Liver (tissue), 8 donors: ENCODE measurements at regions not wholly inside any gene's neighbourhood (a gene's known extent, or its start where the extent isn't known, plus 50 kb on each side); places are given as distances from the start of the nearest gene placed in this dataset.

Experiments used
- DNase-seq: peaks from one replicate; pipeline ENCODE4 v3.0.0-alpha.2; 2017; ENCODE audit warnings: low spot score
- H3K27ac ChIP-seq, 2 donors: one replicate each; pipeline ENCODE4 v1.7.0; 2013; ENCODE audit warnings: inconsistent platforms in 2 of 2, low read length in 2 of 2, control low read depth in 1 of 2, low read depth in 1 of 2, mild to moderate bottlenecking in 1 of 2
- H3K27me3 ChIP-seq, 4 donors: one replicate each; pipeline versions ENCODE4 v1.6.1 to v1.7.0; 2013; ENCODE audit warnings: low read length in 3 of 4, inconsistent platforms in 1 of 4, mild to moderate bottlenecking in 1 of 4, moderate library complexity in 1 of 4; ENCODE audit not compliant: control insufficient read depth in 4 of 4, insufficient read depth in 4 of 4
- H3K36me3 ChIP-seq, 4 donors: one replicate each; pipeline versions ENCODE4 v1.6.1 to v1.7.0; 2013; ENCODE audit warnings: low read length in 3 of 4, mild to moderate bottlenecking in 3 of 4, low read depth in 1 of 4, moderate library complexity in 1 of 4; ENCODE audit not compliant: control insufficient read depth in 4 of 4, insufficient read depth in 3 of 4
- H3K4me1 ChIP-seq, 4 donors: one replicate each; pipeline versions ENCODE4 v1.6.1 to v1.7.0; 2013; ENCODE audit warnings: low read length in 3 of 4, mild to moderate bottlenecking in 3 of 4, moderate library complexity in 1 of 4; ENCODE audit not compliant: control insufficient read depth in 4 of 4, insufficient read depth in 4 of 4
- H3K4me3 ChIP-seq, 3 donors: one replicate each; pipeline versions ENCODE4 v1.6.1 to v1.7.0; 2013; ENCODE audit warnings: low read length in 3 of 3, control low read depth in 1 of 3, low read depth in 1 of 3, mild to moderate bottlenecking in 1 of 3
- H3K9ac ChIP-seq, 2 donors: one replicate each; pipeline ENCODE4 v1.7.0; 2013; ENCODE audit warnings: low read length in 2 of 2, mild to moderate bottlenecking in 2 of 2, moderate library complexity in 2 of 2, control low read depth in 1 of 2, low read depth in 1 of 2
- H3K9me3 ChIP-seq, 4 donors: one replicate each; pipeline versions ENCODE4 v1.6.1 to v1.7.0; 2013; ENCODE audit warnings: low read length in 3 of 4; ENCODE audit not compliant: control insufficient read depth in 4 of 4
- ATF3 ChIP-seq: IDR thresholded peaks from 2 replicates; pipeline ENCODE4 v1.6.1; 2016; ENCODE audit warnings: antibody characterized with exemption
- CTCF ChIP-seq: fragments of 150-350 bp; IDR thresholded peaks from 2 replicates; pipeline ENCODE4 v1.5.1; 2017; ENCODE audit warnings: improper control_type of control experiment, low read depth, low read length; ENCODE audit not compliant: missing input control
- EGR1 ChIP-seq, 2 donors: IDR thresholded peaks; 2 replicates each; pipeline ENCODE4 v1.6.1; 2016 to 2018; ENCODE audit warnings: antibody characterized with exemption in 2 of 2, low read depth in 2 of 2
- FOXA1 ChIP-seq: IDR thresholded peaks from 2 replicates; pipeline ENCODE4 v1.6.1; 2016; ENCODE audit warnings: antibody characterized with exemption
- FOXA2 ChIP-seq: IDR thresholded peaks from 2 replicates; pipeline ENCODE4 v1.6.1; 2016; ENCODE audit warnings: antibody characterized with exemption
- GABPA ChIP-seq, 2 donors: IDR thresholded peaks in 1 of 2; conservative IDR thresholded peaks in 1 of 2; 2 replicates each; pipeline ENCODE4 v1.6.1; 2016; ENCODE audit warnings: antibody characterized with exemption in 2 of 2, mild to moderate bottlenecking in 1 of 2, moderate library complexity in 1 of 2
- HNF4A ChIP-seq, 2 donors: conservative IDR thresholded peaks; 2 replicates each; pipeline ENCODE4 v1.6.1; 2016; ENCODE audit warnings: antibody characterized with exemption in 2 of 2, mild to moderate bottlenecking in 2 of 2
- HNF4G ChIP-seq: IDR thresholded peaks from 2 replicates; pipeline ENCODE4 v1.6.1; 2016; ENCODE audit warnings: antibody characterized with exemption
- JUND ChIP-seq, 2 donors: IDR thresholded peaks; 2 replicates each; pipeline ENCODE4 v1.6.1; 2016; ENCODE audit warnings: antibody characterized with exemption in 2 of 2
- MAX ChIP-seq: IDR thresholded peaks from 2 replicates; pipeline ENCODE4 v1.6.1; 2016; ENCODE audit warnings: antibody characterized with exemption
- NR2F2 ChIP-seq: IDR thresholded peaks from 2 replicates; pipeline ENCODE4 v1.6.1; 2016; ENCODE audit warnings: antibody characterized with exemption
- RAD21 ChIP-seq, 2 donors: IDR thresholded peaks; 2 replicates each; pipeline ENCODE4 v1.6.1; 2016; ENCODE audit warnings: antibody characterized with exemption in 2 of 2, mild to moderate bottlenecking in 2 of 2
- REST ChIP-seq: IDR thresholded peaks from 2 replicates; pipeline ENCODE4 v1.6.1; 2016; ENCODE audit warnings: antibody characterized with exemption, mild to moderate bottlenecking
- RXRA ChIP-seq, 2 donors: IDR thresholded peaks; 2 replicates each; pipeline ENCODE4 v1.6.1; 2017 to 2018; ENCODE audit warnings: antibody characterized with exemption in 2 of 2, mild to moderate bottlenecking in 1 of 2
- SP1 ChIP-seq: IDR thresholded peaks from 2 replicates; pipeline ENCODE4 v1.6.1; 2018; ENCODE audit warnings: antibody characterized with exemption, mild to moderate bottlenecking
- TAF1 ChIP-seq: conservative IDR thresholded peaks from 2 replicates; pipeline ENCODE4 v1.6.1; 2016; ENCODE audit warnings: antibody characterized with exemption, mild to moderate bottlenecking
- YY1 ChIP-seq: IDR thresholded peaks from 2 replicates; pipeline ENCODE4 v1.6.1; 2016; ENCODE audit warnings: antibody characterized with exemption, mild to moderate bottlenecking
- ZBTB33 ChIP-seq: IDR thresholded peaks from 2 replicates; pipeline ENCODE4 v1.6.1; 2016; ENCODE audit warnings: antibody characterized with exemption
- WGBS: extraction: QIAGEN DNeasy Blood & Tissue Kit; methylation state at CpG from one replicate; pipeline ENCODE4 v1.1.7; 2013; 5-methylcytosine and 5-hydroxymethylcytosine counted together
- donor health status: healthy.
- donor health status: healthy.
- donor health status: healthy.
- donor health status: healthy.
- donor health status: healthy.

- Histone ChIP-seq H3K4me3 (no peak overlapping the region), H3K27me3 (no peaks in the 10 kb centered on the region), H3K9me3 (no peaks in the 10 kb centered on the region), H3K27ac (no peak overlapping the region), H3K9ac (no peak overlapping the region), H3K36me3 (no peaks in the 10 kb centered on the region), H3K4me1 (peaks cover 0 to 45% (median 35%) of the 10 kb centered on the region in 4 donors)
- TF ChIP-seq ZBTB33 (no peak), TAF1 (no peak), RXRA (IDR thresholded peaks at IDR 0.05) (no peak), GABPA (IDR thresholded peaks at IDR 0.05 in 1 of 2, conservative IDR thresholded peaks at IDR 0.05 in 1 of 2) (no peak), SP1 (no peak), HNF4A (conservative IDR thresholded peaks at IDR 0.05) (no peak), MAX (no peak), NR2F2 (no peak), HNF4G (no peak), FOXA2 (no peak)
- 90% methylated on average over 3 of the region's 3 CpGs for WGBS
- no peak for DNase-seq
Measured at GRCh38 chr12:123100882-123101281, 50.0 kb downstream of the PITPNM2 start.

- Histone ChIP-seq H3K9me3 (no peaks in the 10 kb centered on the region), H3K27me3 (no peaks in the 10 kb centered on the region), H3K36me3 (no peaks in the 10 kb centered on the region), H3K27ac (no peak overlapping the region), H3K4me1 (peaks cover 4 to 45% (median 35%) of the 10 kb centered on the region in 4 donors), H3K4me3 (no peak overlapping the region), H3K9ac (no peak overlapping the region)
- no peak for DNase-seq
- 98% methylated on average over 9 of the region's 9 CpGs for WGBS
- TF ChIP-seq EGR1 (IDR thresholded peaks at IDR 0.05; ENCODE audit: low read depth in 2 of 2): no peak
- TF ChIP-seq TAF1: no peak
- TF ChIP-seq NR2F2: no peak
- TF ChIP-seq RAD21 (IDR thresholded peaks at IDR 0.05): no peak
- no peak for TF ChIP-seq REST
- no peak for TF ChIP-seq MAX
- no peak for TF ChIP-seq FOXA2
- TF ChIP-seq YY1: no peak
- no peak for TF ChIP-seq SP1
- no peak for TF ChIP-seq HNF4G
- no peak for TF ChIP-seq JUND (IDR thresholded peaks at IDR 0.05)
- no peak for TF ChIP-seq CTCF
- TF ChIP-seq ZBTB33: no peak
- no peak for TF ChIP-seq GABPA (IDR thresholded peaks at IDR 0.05 in 1 of 2, conservative IDR thresholded peaks at IDR 0.05 in 1 of 2)
- TF ChIP-seq HNF4A (conservative IDR thresholded peaks at IDR 0.05): no peak
- no peak for TF ChIP-seq ATF3
- no peak for TF ChIP-seq RXRA (IDR thresholded peaks at IDR 0.05)
- no peak for TF ChIP-seq FOXA1
Measured at GRCh38 chr12:123100450-123100849, 50.4 kb downstream of the PITPNM2 start.
